K562 (cell line): ENCODE measurements at regions not wholly inside any gene's neighbourhood (a gene's known extent, or its start where the extent isn't known, plus 50 kb on each side); places are given as distances from the start of the nearest gene placed in this dataset.

Experiments used
- ATAC-seq: fragments of 200-7000 bp; cut with Tn5 transposase; 3 replicates; pipeline ENCODE4 v1.9.1; 2020; ENCODE audit warnings: moderate library complexity
- BruUV-seq: library from RNA; stranded (reverse); fragments of 400-500 nt; replicated peaks from 2 replicates; lab custom pipeline; 2021; lab: Mats Ljungman, UMichigan
- CTCF ChIA-PET: fragments of 300-600 bp; formaldehyde crosslinking; extraction: SDS; loops from one replicate; lab custom pipeline; 2021; ENCODE audit warnings: low intra/inter-chr PET ratio; lab: Yijun Ruan, JAX
- POLR2A ChIA-PET: fragments of 300-600, 350-650 bp; sonication (Branson Sonifier 250); formaldehyde crosslinking; extraction: SDS; loops from one replicate; lab custom pipeline; 2021; ENCODE audit warnings: antibody characterized with exemption, inconsistent platforms; lab: Yijun Ruan, JAX
- DNase-seq, 4 experiments: peaks; one replicate each; pipeline versions ENCODE4 v3.0.0 to v3.0.0-alpha.2; 2011 to 2018; ENCODE audit warnings: low spot score in 3 of 4, mixed read lengths in 3 of 4; ENCODE audit errors: extremely low read depth in 1 of 4
- FAIRE-seq: peaks from 2 replicates; lab custom pipeline; 2011; peaks lifted over from hg19 to GRCh38; lab: Jason Lieb, UNC
- H2AFZ ChIP-seq: 2 replicates; pipeline ENCODE4 v1.6.0; 2011; ENCODE audit warnings: low read depth, low read length, control low read depth, inconsistent platforms
- H3K27ac ChIP-seq: fragments of 200-600 bp; 3 replicates; pipeline ENCODE4 v1.8.0; 2011; ENCODE audit warnings: low read depth, mild to moderate bottlenecking, control low read depth, inconsistent platforms, low read length, moderate library complexity, mixed read lengths; ENCODE audit errors: extremely low read depth
- H3K27me3 ChIP-seq, 2 experiments: fragments of 300-600 bp in 1 of 2; 2 replicates in 1 of 2; 3 replicates in 1 of 2; pipeline versions ENCODE4 v1.6.0 to v1.8.0; 2011; ENCODE audit warnings: inconsistent platforms in 2 of 2, low read length in 2 of 2, mild to moderate bottlenecking in 1 of 2, mixed read lengths in 1 of 2, moderate library complexity in 1 of 2; ENCODE audit not compliant: control insufficient read depth in 2 of 2, insufficient read depth in 2 of 2
- H3K36me3 ChIP-seq: fragments of 300-600 bp; 3 replicates; pipeline ENCODE4 v1.8.0; 2011; ENCODE audit warnings: mild to moderate bottlenecking, low read length, inconsistent platforms; ENCODE audit not compliant: control insufficient read depth, insufficient read depth
- H3K4me1 ChIP-seq, 2 experiments: fragments of 200-600 bp in 1 of 2; replicated peaks in 1 of 2; 2 replicates in 1 of 2; 3 replicates in 1 of 2; pipeline versions ENCODE4 v1.5.1 to v1.8.0; 2011; ENCODE audit warnings: inconsistent platforms in 2 of 2, low read length in 2 of 2, mild to moderate bottlenecking in 1 of 2, mixed read lengths in 1 of 2, moderate library complexity in 1 of 2; ENCODE audit not compliant: control insufficient read depth in 2 of 2, insufficient read depth in 2 of 2
- H3K4me2 ChIP-seq: 2 replicates; pipeline ENCODE4 v1.6.1; 2011; ENCODE audit warnings: low read length, control low read depth, inconsistent platforms, mixed read lengths; ENCODE audit not compliant: insufficient read depth
- H3K4me3 ChIP-seq: fragments of 200-600 bp; sonication (generic), shearing (Covaris generic); 2 replicates; pipeline ENCODE4 v1.5.1; 2016; ENCODE audit warnings: control low read depth, inconsistent platforms
- H3K79me2 ChIP-seq: fragments of 200-600 bp; 3 replicates; pipeline ENCODE4 v1.8.0; 2011; ENCODE audit warnings: low read length, inconsistent platforms; ENCODE audit not compliant: control insufficient read depth, insufficient read depth
- H3K9ac ChIP-seq, 2 experiments: 2 replicates each; pipeline versions ENCODE4 v1.6.0 to v1.6.1; 2011; ENCODE audit warnings: low read depth in 2 of 2, low read length in 2 of 2, control low read depth in 1 of 2, inconsistent platforms in 1 of 2, mild to moderate bottlenecking in 1 of 2, mixed read lengths in 1 of 2; ENCODE audit not compliant: insufficient read depth in 1 of 2
- H3K9me1 ChIP-seq: one replicate; pipeline ENCODE4 v1.6.0; 2011; ENCODE audit warnings: inconsistent platforms, mild to moderate bottlenecking, low read length, moderate library complexity; ENCODE audit not compliant: control insufficient read depth, insufficient read depth
- H3K9me3 ChIP-seq: replicated peaks from 2 replicates; pipeline ENCODE4 v1.5.1; 2011; ENCODE audit warnings: low read depth, low read length, inconsistent platforms; ENCODE audit not compliant: control insufficient read depth, insufficient read depth
- H4K20me1 ChIP-seq: replicated peaks from 2 replicates; pipeline ENCODE4 v1.6.1; 2011; ENCODE audit warnings: low read length, inconsistent platforms, mixed read lengths; ENCODE audit not compliant: control insufficient read depth, insufficient read depth
- ATF6 ChIP-seq: sonication (generic); formaldehyde crosslinking; IDR thresholded peaks from 2 replicates; pipeline ENCODE4 v1.4.0; 2020; ENCODE audit warnings: mild to moderate bottlenecking, missing genetic modification reagents
- CHAMP1 ChIP-seq: fragments of 450-650 bp; IDR thresholded peaks from 2 replicates; pipeline ENCODE4 v1.6.1; 2016; ENCODE audit warnings: mild to moderate bottlenecking
- HMG20A ChIP-seq: fragments of 450-650 bp; formaldehyde crosslinking; conservative IDR thresholded peaks from 2 replicates; pipeline ENCODE4 v1.4.0; 2020; ENCODE audit warnings: mild to moderate bottlenecking, mixed read lengths
- PRPF4 ChIP-seq: fragments of 200-400 bp; formaldehyde crosslinking; IDR thresholded peaks from one replicate; pipeline ENCODE4 v1.6.1; 2017; ENCODE audit warnings: low read length, low read depth, mild to moderate bottlenecking; ENCODE audit not compliant: insufficient read depth, poor library complexity, severe bottlenecking
- STAT6 ChIP-seq: sonication (generic); formaldehyde crosslinking; IDR thresholded peaks from 2 replicates; pipeline ENCODE4 v1.8.1; 2023; ENCODE audit warnings: mild to moderate bottlenecking, missing genetic modification reagents
- TBP ChIP-seq: optimal IDR thresholded peaks from 2 replicates; pipeline ENCODE3; 2011; ENCODE audit warnings: low read depth, low read length, improper control_type of control experiment
- UBTF ChIP-seq, 2 experiments: IDR thresholded peaks; 2 replicates each; pipeline ENCODE4 v1.6.1; 2012; ENCODE audit warnings: improper control_type of control experiment in 2 of 2, low read depth in 2 of 2, low read length in 2 of 2, borderline replicate concordance in 1 of 2
- ZNF398 ChIP-seq: fragments of 250-450 bp; sonication (Bioruptor Pico); IDR thresholded peaks from 2 replicates; pipeline ENCODE4 v1.8.0; 2021; ENCODE audit warnings: moderate library complexity, mild to moderate bottlenecking, inconsistent platforms
- WGBS: fragments of 100-300 bp; shearing (Covaris generic); methylation state at CpG from one replicate; pipeline ENCODE4 v1.1.6; 2016; ENCODE audit warnings: low coverage, mixed read lengths; ENCODE audit not compliant: insufficient coverage; ENCODE audit errors: missing lambda C conversion rate; 5-methylcytosine and 5-hydroxymethylcytosine counted together
- in situ Hi-C: fragments of 300-500 bp; cut with MboI; formaldehyde crosslinking; loops from 4 replicates; pipeline ENCODE4 v1.15.0; 2018; ENCODE audit warnings: inconsistent platforms, mixed read lengths
- intact Hi-C: fragments of 100-400 bp; cut with micrococcal nuclease; formaldehyde crosslinking; loops from 2 replicates; pipeline ENCODE4 v1.14.2; 2022

GRCh38 chr20:52787962-52788361 is 184.2 kb upstream of the TSHZ2 start:
- Histone ChIP-seq H3K36me3 (no peaks in the 10 kb centered on the region), H2AFZ (no peak overlapping the region), H3K79me2 (no peaks in the 10 kb centered on the region), H3K9me3 (no peaks in the 10 kb centered on the region), H3K27me3 (no peaks in the 10 kb centered on the region; a peak in 1 of 5 replicates), H3K4me1 (no peaks in the 10 kb centered on the region), H3K9me1 (no peaks in the 10 kb centered on the region), H3K4me2 (no peak overlapping the region), H3K4me3 (no peak overlapping the region), H3K9ac (no peak overlapping the region), H3K27ac (no peak overlapping the region), H4K20me1 (no peaks in the 10 kb centered on the region)
- in situ Hi-C loops, result no loop called here
- FAIRE-seq, result no peak
- no TSS peak for BruUV-seq
- no peak for DNase-seq
- ChIA-PET CTCF (no interaction called here), POLR2A (interaction anchor here (1.8 kb wide), 1 partner anchor 10 kb away, joined by 4 read pairs; no protein-coding TSS in a partner anchor)
- 2% methylated on average over 3 of the region's 3 CpGs for WGBS
- no peak for ATAC-seq
- intact Hi-C loops, result no loop called here
- TF ChIP-seq HMG20A (CRISPR knock-in tag) (no peak), ZNF398 (CRISPR knock-in tag) (no peak), TBP (no peak), CHAMP1 (no peak), PRPF4 (no peak), STAT6 (CRISPR knock-in tag) (no peak), UBTF (IDR thresholded peaks at IDR 0.05; ENCODE audit: borderline replicate concordance in 1 of 2, low read depth in 2 of 2, low read length in 2 of 2) (no peak), ATF6 (CRISPR knock-in tag) (no peak)
